HG03060 (cell line): ENCODE measurements at regions not wholly inside any gene's neighbourhood (a gene's known extent, or its start where the extent isn't known, plus 50 kb on each side); places are given as distances from the start of the nearest gene placed in this dataset.

ENCODE experiments used
- ATAC-seq: cut with Tn5 transposase; IDR thresholded peaks from one replicate; pipeline ENCODE4 v1.9.1; 2021; ENCODE audit warnings: low read depth, moderate number of reproducible peaks; ENCODE audit not compliant: unreplicated experiment

DNA sequence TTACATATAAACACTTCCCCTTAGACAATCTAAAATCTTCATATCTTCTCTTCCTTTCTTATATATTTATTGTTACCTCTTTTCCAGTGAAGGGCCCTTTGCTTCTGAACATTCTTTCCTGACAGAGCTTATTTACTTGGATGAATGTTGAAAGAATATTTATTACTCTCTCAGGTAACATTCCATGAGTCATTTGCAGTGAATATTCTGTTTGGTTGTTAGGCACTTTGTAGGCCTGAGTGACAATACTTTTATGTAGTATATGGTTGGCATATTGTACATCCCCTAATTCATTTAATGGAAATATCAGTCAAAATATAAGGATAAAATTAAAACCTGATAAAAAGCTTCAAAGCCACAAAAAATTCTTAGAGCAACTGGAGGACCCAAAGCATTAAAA lies 260.9 kb upstream of the KCNMB2 start:
- no peak for ATAC-seq

GRCh38 chr3:178275793-178276192 lies 260.4 kb upstream of the KCNMB2 start:
- ATAC-seq: no peak

GRCh38 chr3:178277605-178278004 lies 258.6 kb upstream of the KCNMB2 start:
- ATAC-seq: no peak

DNA sequence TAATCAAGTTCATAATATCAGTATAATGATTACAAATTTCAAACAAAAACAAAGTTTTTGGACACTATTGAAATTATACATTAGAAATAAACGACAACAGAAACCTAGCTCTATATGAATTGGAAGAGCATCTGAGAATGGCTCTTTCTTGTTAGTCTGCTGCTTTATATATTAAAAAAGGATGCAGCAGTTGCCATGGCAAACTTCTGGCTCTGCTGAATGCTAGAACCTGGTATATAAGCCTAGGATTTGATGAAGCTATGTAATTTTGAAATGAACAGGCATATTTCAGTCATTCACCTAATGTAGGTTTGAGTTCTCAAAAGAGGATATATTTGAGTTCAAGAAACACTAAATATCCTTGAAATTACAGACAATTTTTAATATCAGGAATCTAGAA lies 252.7 kb upstream of the KCNMB2 start:
- no peak for ATAC-seq

DNA sequence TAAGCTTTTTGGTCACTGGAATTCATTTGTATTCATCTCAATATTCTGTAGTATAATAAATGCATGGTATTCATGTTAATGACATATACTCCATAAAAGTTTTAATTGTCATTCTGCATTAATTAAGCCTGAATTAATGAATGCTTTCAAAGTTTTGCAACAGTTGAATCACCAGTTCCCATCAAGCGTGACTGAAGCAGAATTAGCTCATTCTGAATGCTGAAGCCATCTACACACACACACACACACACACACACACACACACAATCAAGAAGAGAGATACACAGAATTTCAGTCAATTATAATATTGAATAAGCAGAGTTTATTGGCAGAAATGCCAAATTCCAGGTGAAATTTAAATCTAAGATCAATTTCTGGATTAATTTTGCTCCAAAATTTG lies 252.1 kb upstream of the KCNMB2 start:
- ATAC-seq: no peak

GRCh38 chr3:178288074-178288473 lies 248.2 kb upstream of the KCNMB2 start:
- no peak for ATAC-seq

- ATAC-seq: no peak
Measured at GRCh38 chr3:178289544-178290160, 246.6 kb upstream of the KCNMB2 start.

- ATAC-seq: no peak
Measured at GRCh38 chr3:178291574-178292370, 244.5 kb upstream of the KCNMB2 start.

DNA sequence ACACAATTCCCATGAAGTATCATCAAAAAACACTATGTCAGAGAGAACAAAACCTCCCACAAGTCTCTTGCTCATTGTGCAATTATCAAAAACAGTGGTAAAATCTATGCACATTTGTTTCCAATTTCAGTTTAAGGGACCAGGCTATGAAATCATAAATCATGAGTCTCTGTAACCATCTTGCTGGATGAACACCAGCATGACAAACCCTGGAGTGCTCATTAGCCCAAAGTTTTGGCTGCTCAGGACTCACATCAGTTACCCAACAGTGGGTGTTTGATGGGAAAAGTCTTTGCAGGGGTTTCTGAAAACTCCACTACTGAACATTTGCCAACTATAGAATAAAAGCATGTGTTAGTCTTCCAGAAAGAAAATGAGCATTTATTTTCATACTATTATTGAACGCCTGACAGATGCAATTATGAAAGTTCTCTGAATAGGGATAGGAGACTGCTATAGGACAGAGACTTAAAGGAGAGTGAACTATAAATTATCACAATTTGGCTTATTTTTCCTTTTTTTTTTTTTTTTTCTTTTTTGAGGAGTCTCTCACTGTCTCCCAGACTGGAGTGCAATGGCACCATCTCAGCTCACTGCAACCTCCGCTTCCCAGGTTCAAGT lies 240.8 kb upstream of the KCNMB2 start:
- no peak for ATAC-seq

DNA sequence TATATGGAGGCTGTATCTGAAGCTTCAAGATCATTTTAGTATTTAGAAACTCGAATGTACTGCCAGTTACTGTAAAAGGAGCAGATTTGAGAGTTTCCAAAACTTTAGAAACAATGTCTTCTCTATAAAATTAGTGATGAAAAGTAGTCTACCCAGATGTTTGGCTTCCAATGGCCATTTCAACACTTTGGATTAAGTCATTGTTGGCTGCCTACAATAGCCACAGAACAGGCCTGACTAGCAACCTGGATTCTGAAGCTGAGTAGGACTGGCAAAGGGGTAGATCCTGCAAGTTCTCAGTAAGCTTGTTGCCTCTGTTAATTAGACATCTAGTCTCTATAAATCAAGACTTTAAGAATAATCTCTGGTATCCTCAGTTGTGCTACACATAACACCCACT lies 239.0 kb upstream of the KCNMB2 start:
- ATAC-seq: no peak

- no peak for ATAC-seq
Measured at GRCh38 chr3:178297740-178298139, 238.5 kb upstream of the KCNMB2 start.

DNA sequence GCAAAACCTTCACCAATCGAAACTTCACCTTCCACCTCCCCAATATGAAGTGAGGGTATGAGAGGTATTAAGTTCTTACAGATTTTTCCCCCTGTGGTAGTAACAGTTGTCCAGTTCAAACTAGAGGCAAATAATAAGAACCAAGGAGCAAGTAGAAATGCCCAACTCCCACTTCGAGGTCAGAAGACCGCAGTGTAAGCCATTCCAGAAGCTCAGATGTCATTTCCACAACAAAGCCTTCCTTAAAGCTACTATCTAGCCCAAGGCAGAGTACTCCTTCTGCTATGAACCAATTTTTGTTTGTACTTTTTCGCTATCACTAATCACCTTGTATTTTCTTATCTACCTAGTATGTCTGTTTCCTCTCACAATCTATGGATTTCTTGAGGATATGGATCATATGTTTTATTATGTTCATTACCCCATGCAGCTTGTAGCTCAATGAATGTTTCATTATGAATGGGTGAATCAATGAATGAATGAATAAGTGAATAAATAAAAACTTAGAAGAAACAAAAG lies 235.7 kb upstream of the KCNMB2 start:
- ATAC-seq: no peak

GRCh38 chr3:178302966-178303930 lies 233.0 kb upstream of the KCNMB2 start:
- ATAC-seq: no peak

GRCh38 chr3:178304758-178305467 lies 231.3 kb upstream of the KCNMB2 start:
- ATAC-seq: no peak

DNA sequence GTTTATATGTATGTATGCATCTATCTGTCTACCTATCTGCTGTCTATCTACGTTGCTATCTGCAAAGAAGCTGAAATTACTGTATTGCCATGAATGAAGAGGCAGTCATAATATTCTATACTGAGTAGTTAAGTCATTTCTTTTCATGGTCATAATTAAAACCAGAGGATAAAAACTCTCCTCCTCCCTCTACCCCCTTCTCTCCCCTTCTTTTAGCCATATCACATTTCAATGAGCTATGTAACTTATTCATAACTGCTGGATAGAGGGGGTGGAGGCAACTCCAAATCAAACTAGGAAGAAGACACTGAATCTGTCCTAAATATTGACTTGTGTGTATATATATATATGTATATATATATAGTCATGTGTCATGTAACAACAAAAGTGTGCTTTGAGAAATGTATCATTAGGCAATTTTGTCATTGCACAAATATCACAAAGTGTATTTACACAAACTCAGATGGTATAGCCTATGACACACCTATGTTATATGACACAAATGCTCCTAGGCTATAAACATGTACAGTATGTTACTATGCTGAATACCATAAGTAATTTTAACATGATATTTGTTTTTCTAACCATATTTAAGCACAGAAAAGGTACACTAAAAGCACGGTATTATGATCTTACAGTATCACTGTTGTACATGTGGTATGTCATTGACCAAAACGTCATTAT lies 229.7 kb upstream of the KCNMB2 start:
- no peak for ATAC-seq

DNA sequence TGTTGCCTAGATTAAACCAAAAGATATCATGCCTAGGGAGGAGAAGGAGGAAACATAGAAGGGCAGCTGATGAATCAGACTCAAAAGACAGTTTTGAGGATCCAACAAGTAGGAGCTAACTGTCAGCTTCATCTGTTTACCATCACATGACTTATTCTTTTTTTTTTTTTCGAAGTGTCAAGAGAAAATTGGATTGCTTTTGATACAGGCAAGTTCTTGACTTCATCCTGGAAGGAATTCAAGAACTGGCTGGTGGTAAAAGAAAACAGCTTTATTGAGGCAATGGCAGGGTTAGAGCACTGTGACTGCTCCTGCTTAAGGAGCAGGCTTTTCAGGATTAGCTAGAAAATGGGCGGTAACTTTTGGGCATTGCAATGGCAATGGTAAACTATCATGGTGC lies 227.5 kb upstream of the KCNMB2 start:
- ATAC-seq: no peak

DNA sequence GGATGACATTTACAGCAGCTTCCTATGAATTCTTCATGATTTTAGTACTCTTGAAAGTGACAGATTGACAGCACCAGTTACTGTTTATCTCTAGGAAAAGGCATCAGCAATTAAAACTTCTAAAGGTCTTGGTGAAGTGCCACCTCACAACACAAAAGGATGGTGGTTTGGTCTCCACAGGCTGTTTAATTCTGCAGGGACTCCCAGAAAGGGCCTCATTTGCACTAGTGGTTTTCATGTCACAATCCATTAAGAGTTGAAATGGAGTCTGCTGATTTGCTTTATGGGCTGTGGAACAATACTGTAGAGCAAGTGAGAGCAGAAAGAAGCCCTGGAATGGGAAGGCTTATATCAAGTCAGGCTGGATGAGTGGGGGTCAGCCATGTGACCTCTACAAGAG lies 225.3 kb upstream of the KCNMB2 start:
- ATAC-seq: no peak

DNA sequence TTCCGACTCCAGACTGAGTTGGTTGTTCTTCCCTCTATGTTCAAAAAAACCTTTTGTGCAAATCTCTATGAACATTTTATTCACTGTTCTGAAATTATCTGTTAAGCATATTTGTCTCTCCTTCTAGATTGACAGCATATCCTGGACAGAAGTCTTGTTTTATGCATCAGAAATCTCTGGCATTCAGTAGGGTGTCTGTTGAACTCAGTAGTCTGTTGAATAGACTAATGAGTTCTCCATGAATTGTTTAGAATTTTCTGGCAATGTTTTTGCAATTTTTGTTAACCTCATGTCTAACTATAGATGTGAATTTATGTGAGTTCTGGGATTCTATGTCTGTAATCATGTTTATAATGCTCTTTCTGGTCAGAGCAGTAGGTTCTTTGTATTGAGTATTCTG lies 222.5 kb upstream of the KCNMB2 start:
- no peak for ATAC-seq

DNA sequence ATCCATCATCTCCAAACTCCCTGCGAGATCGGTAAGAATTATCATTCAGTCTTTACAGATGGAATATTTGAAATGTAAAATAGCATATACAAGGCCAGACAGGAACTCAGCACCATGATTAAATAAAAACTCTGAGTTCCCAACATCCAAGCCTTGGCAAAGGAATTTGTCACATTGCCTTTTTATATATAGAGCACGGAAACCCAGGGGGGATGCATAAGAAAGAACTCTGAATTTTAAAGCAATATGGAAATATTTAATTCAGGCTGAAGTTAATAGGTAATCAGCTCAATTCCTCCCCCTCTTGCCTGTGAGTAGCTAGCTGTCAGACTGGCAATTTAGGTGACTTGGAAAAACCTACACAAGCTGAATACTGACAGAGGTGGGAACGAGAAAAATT lies 217.9 kb upstream of the KCNMB2 start:
- ATAC-seq: no peak
